SK-N-DZ (cell line): ENCODE measurements at regions not wholly inside any gene's neighbourhood (a gene's known extent, or its start where the extent isn't known, plus 50 kb on each side); places are given as distances from the start of the nearest gene placed in this dataset.

ENCODE experiments used
- DNase-seq: peaks from one replicate; pipeline ENCODE4 v3.0.0-alpha.2; 2015; ENCODE audit warnings: low spot score

- DNase-seq: no peak
Measured at GRCh38 chr11:109155291-109155690, 266.7 kb upstream of the C11orf87 start.

DNA sequence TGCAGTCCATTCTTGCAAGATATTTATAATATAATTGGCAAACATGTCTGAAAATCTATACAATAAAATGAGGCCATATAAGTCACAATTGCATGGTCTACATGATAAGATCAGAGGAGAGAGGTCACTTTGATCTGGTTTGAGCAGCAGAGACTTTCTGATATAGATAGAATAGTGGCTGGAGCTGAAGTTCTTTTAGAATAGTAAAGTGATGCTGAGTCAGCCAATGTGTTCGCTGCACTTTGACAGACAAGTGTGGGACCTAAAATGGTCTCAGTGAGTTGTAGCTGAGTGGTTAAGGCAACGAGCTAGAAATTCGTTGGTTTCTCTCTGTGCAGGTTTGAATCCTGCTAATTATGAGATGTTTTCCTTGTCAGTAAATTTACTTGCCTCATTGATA, 257.0 kb upstream of the C11orf87 start:
- DNase-seq: no peak

- no peak for DNase-seq
Measured at GRCh38 chr11:109166441-109166840, 255.5 kb upstream of the C11orf87 start.

DNA sequence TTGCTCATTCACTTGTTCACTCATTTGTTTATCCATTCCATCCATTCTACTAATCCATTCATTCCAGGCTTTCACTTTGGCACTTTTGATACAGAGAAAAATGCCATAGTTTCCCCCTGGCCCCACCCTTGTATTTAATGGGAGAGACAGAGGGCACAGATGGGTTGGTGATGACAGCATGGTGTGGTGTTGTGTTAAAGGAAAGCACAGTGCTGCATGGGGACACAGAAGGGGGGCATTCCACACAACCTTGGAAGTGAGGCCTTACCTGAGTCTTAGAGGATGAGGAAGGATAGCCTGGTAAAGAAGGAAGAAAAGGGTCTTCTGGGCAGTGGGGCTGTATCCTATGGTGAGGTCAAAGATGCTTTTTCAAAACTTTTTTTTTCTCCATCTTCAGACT, 248.5 kb upstream of the C11orf87 start:
- no peak for DNase-seq

- DNase-seq: no peak
Measured at GRCh38 chr11:109184376-109184775, 237.6 kb upstream of the C11orf87 start.

- no peak for DNase-seq
Measured at GRCh38 chr11:109192864-109193263, 229.1 kb upstream of the C11orf87 start.

- no peak for DNase-seq
Measured at GRCh38 chr11:109193880-109194279, 228.1 kb upstream of the C11orf87 start.

- DNase-seq: no peak
Measured at GRCh38 chr11:109196016-109196415, 226.0 kb upstream of the C11orf87 start.

DNA sequence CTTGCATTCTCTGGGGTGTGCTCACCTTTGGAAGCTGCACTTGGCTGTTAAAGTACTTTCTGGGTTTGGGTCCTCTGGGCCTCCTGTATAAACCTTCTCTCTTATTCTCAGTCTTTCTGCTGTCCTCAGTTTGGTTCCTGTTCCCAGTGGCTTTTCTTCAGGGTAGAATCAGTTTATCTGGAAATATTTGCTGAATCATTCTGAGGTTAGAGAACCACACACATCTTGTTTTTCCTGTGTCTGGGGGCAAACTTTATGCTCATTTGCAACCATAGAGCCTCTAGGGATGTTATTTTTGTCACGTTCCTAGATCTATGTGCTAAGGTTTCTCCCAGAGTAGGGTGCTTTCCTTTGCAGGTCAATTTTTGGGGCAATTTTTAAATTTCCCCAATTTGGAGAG, 224.3 kb upstream of the C11orf87 start:
- DNase-seq: no peak

DNA sequence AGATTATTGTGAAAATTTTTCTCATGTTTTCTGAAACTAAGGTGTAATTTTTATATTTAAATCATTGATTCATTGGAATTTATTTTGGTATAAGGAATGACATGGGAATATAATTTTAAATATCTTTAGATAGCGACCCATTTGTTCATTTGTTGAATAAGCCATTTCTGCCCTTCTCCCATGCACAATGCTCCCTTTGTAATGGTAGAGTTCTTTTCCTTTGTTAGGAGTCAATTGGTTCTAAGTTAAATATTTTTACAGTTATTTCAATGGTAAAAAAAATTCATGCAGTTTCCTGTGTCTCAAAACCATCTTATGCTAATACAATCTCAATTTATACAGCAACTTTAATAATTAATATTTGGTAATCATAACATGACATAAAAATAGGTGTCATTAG, 218.8 kb upstream of the C11orf87 start:
- DNase-seq: no peak

DNA sequence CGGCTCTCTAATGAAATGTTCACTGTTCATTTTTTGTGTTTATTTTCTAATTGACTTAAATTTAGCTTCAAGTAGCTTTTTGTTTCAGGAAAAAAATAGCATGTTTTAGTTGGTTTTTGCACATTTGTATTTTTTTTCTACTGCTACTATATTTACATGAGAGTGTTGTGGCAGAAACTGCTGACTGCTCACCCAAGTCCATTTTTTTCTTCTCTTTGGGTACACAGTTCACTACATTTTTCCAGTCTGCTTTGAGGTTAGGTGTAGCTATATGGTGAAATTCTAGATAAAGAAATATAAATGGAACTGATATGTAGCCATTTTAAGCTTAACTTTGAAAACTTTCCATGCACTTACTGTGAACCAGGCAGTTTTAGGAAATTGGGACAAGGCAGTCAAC, 216.7 kb upstream of the C11orf87 start:
- no peak for DNase-seq

DNA sequence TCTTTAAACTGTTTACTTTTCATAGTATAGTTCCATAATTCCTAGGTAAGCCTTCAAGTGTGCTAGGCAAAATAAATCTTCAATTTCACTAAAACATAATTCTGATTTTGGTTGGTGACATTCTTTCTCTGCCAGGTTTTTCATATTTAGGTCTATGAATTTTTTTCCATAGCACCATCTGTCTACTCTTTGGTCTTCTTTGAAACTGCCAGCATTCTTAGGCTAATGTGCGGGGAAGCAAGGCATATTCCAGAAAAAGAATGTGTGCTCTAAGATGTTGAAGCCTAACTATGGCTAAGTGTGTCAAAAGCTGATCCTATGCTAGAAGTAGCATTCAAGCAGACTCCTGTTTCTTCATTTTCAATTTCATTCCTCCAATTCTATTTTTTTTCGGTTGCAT, 213.9 kb upstream of the C11orf87 start:
- DNase-seq: no peak

DNA sequence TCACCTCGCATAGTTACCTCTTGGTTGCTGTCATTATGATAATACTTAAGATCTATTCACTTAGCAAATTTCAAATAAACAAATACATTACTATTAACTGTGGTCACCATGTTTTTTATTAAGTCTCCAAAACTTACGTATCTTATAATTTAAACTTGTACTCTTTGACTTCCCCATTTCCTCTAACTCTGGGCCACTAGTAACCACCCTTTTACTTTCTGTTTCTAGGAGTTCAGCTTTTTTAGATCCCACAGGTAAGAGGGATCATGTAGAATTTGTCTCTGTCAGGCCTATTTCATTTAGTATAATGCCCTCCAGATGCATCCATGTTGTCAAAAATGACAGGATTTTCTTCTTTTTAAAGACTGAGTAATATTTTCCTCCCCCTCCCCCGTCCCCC, 212.4 kb upstream of the C11orf87 start:
- DNase-seq: no peak

- no peak for DNase-seq
Measured at GRCh38 chr11:109221190-109221589, 200.8 kb upstream of the C11orf87 start.

DNA sequence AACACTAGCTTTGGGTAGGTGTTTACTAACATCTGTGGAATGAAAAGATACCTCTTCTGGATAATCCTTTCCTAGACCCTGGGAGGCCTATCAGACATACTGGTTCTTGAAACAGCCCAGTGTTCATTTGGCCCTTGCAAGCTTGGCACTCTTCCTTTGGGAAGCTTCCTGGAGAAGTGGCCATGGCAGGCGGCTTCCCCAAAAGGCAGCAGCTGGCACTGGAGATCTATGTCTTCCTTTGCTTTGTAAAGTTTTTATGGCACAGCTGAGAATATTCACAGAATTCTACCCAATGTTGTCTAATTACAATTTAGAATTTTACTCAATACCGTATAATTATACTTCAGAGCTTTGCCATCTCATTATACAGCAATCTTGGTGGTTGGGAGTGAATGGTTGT, 199.2 kb upstream of the C11orf87 start:
- DNase-seq: no peak

DNA sequence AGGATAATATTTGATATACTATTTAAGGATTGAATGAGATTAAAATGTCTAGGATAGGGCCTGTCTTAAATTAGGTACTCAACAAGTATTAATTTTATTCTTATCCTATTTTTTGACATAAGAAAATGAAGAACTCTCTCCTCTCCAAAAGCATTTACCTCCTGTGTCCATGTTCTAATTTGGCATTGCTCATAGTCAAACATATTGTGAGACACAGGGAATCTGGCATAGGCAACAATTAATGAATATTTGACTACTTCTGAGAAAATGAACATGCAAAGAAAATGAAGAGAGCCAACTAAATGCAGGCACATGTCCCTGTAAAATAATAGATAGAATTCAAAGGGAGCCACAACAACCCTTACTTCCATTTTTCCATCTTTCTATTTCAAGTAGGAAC, 198.5 kb upstream of the C11orf87 start:
- no peak for DNase-seq

- no peak for DNase-seq
Measured at GRCh38 chr11:109229682-109230081, 192.3 kb upstream of the C11orf87 start.

- DNase-seq: no peak
Measured at GRCh38 chr11:109236188-109236587, 185.8 kb upstream of the C11orf87 start.

- no peak for DNase-seq
Measured at GRCh38 chr11:109236696-109237095, 185.3 kb upstream of the C11orf87 start.

DNA sequence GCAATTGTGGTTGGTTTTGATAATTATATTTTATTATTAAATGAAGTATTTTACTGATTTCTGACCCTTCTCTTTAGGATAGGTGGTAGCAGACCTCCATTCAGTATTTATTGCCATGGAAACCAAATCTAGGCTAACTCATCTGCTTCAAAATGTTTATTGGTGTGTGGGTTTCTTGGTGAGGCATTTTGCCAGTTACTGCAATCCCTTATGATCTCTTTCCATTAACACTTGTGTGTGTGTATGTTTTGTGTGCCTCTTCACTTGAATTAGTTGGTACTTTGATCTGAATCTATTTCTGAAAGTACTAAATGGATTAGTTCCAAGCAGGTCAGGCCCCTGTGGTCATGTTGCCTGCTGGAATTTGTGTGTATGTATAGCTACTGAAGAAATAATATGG, 184.4 kb upstream of the C11orf87 start:
- DNase-seq: no peak

GRCh38 chr11:109241988-109242536, 179.9 kb upstream of the C11orf87 start:
- no peak for DNase-seq

GRCh38 chr11:109247071-109247470, 174.9 kb upstream of the C11orf87 start:
- no peak for DNase-seq

DNA sequence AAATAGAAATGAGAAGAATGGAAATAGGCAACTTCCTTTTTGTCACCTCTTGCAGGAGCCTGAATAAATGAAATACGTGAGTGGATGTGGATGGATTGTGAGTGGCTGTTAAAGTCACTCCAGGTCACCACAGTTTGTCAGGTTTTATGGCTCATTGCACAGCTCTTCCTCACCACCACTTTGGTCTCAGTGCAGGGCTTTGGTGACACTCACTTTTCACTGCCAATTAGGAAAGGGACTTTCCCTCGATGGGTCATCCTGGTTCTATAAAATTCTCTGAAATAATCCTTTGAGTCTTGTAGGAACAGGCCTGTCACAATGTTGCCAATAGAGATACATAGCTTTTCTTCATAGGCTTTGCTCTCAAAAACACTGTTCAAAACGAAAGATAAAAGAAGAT, 172.4 kb upstream of the C11orf87 start:
- no peak for DNase-seq

DNA sequence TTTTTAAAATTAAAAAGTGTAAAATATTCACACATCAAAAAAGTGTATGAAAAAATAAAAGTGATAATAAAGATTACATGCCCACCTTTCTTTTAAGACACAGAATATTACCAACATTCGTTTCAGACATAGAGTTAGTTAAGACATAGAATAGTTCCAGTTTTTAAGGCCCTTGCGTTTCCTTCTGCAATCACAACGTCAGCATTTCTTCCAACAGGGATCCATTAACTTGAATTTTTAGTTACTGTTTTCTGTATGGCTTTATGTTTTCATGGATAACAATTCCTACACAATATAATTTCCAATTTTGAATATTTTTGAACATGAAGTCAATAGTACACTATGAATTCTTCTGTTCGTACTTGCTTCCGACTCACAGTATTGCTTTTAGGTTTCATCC, 170.8 kb upstream of the C11orf87 start:
- DNase-seq: no peak

GRCh38 chr11:109264128-109264527, 157.9 kb upstream of the C11orf87 start:
- DNase-seq: no peak
